A549 (cell line): ENCODE measurements at regions not wholly inside any gene's neighbourhood (a gene's known extent, or its start where the extent isn't known, plus 50 kb on each side); places are given as distances from the start of the nearest gene placed in this dataset.

Experiments used
- CTCF ChIP-seq: fragments of >200 bp; sonication (Bioruptor Twin); formaldehyde crosslinking; IDR thresholded peaks from 3 replicates; pipeline ENCODE4 v1.5.1; 2016
- EP300 ChIP-seq, 2 experiments: fragments of >200 bp; sonication (Bioruptor Twin); formaldehyde crosslinking; IDR thresholded peaks; 2 replicates in 1 of 2; 3 replicates in 1 of 2; pipeline ENCODE4 v1.6.1; 2016 to 2017
- ESRRA ChIP-seq: fragments of 150-350 bp; IDR thresholded peaks from 2 replicates; pipeline ENCODE4 v1.6.1; 2014; ENCODE audit warnings: mild to moderate bottlenecking, low read length, borderline replicate concordance
- JUN ChIP-seq, 2 experiments: fragments of >200 bp; sonication (Bioruptor Twin); formaldehyde crosslinking; IDR thresholded peaks; 2 replicates in 1 of 2; 3 replicates in 1 of 2; pipeline ENCODE4 v1.6.1; 2016 to 2017
- MAX ChIP-seq: IDR thresholded peaks from 2 replicates; pipeline ENCODE4 v1.6.1; 2012
- MAZ ChIP-seq: fragments of 150-350 bp; IDR thresholded peaks from 2 replicates; pipeline ENCODE4 v1.6.1; 2014; ENCODE audit warnings: antibody characterized with exemption, low read depth, low read length, borderline replicate concordance
- MYC ChIP-seq: IDR thresholded peaks from 2 replicates; pipeline ENCODE4 v1.6.1; 2012; ENCODE audit warnings: mild to moderate bottlenecking, inconsistent platforms, low read length, improper control_type of control experiment, borderline replicate concordance
- PHF8 ChIP-seq: fragments of 200-600 bp; sonication (generic); IDR thresholded peaks from 2 replicates; pipeline ENCODE4 v1.6.1; 2016; ENCODE audit warnings: low read depth, mild to moderate bottlenecking, antibody characterized with exemption, moderate library complexity, borderline replicate concordance
- POLR2A ChIP-seq: IDR thresholded peaks from 2 replicates; pipeline ENCODE4 v1.6.1; 2012; ENCODE audit warnings: mild to moderate bottlenecking, low read length
- RCOR1 ChIP-seq: fragments of 150-350 bp; IDR thresholded peaks from 2 replicates; pipeline ENCODE4 v1.6.1; 2014; ENCODE audit warnings: antibody characterized with exemption, low read length, low read depth
- REST ChIP-seq: fragments of 200-600 bp; sonication (generic); IDR thresholded peaks from 2 replicates; pipeline ENCODE4 v1.6.1; 2016; ENCODE audit warnings: antibody characterized with exemption, mild to moderate bottlenecking, moderate library complexity
- RFX5 ChIP-seq: fragments of 450-650 bp; IDR thresholded peaks from 2 replicates; pipeline ENCODE4 v1.7.1; 2014; ENCODE audit warnings: antibody characterized with exemption, mild to moderate bottlenecking, moderate library complexity
- SMC3 ChIP-seq: fragments of >200 bp; sonication (Bioruptor Twin); formaldehyde crosslinking; IDR thresholded peaks from 3 replicates; pipeline ENCODE4 v1.6.1; 2018; ENCODE audit warnings: inconsistent platforms
- ZNF302 ChIP-seq: fragments of 250-450 bp; sonication (Bioruptor Pico); IDR thresholded peaks from 2 replicates; pipeline ENCODE4 v1.9.0; 2021; ENCODE audit warnings: inconsistent platforms, mild to moderate bottlenecking, moderate library complexity

GRCh38 chr7:24464861-24465260 is 108.4 kb upstream of the PALS2 start:
- TF ChIP-seq RFX5 (no peak), CTCF (no peak), PHF8 (no peak), SMC3 (no peak), ZNF302 (CRISPR knock-in tag) (no peak), REST (no peak), JUN (IDR thresholded peaks at IDR 0.05) (no peak), RCOR1 (no peak), MYC (no peak), MAX (no peak), MAZ (no peak), EP300 (IDR thresholded peaks at IDR 0.05) (no peak), POLR2A (no peak), ESRRA (no peak)
